Type B pancreatic cell (in vitro differentiated cells): ENCODE measurements at regions not wholly inside any gene's neighbourhood (a gene's known extent, or its start where the extent isn't known, plus 50 kb on each side); places are given as distances from the start of the nearest gene placed in this dataset.

ENCODE experiments used
- DNase-seq: peaks from one replicate; pipeline ENCODE4 v3.0.0; 2021; ENCODE audit warnings: mixed read lengths; ENCODE audit not compliant: unreplicated experiment; ENCODE audit errors: extremely low spot score
- H3K27ac Mint-ChIP-seq: 2 replicates; pipeline ENCODE4 v1.8.0; 2021; ENCODE audit warnings: mild to moderate bottlenecking, mixed read lengths
- H3K27me3 Mint-ChIP-seq: 2 replicates; pipeline ENCODE4 v1.8.0; 2021; ENCODE audit warnings: mixed read lengths
- H3K36me3 Mint-ChIP-seq: 2 replicates; pipeline ENCODE4 v1.8.0; 2021; ENCODE audit warnings: mixed read lengths
- H3K4me1 Mint-ChIP-seq: one replicate; pipeline ENCODE4 v1.8.0; 2021; ENCODE audit warnings: mixed read lengths; ENCODE audit not compliant: unreplicated experiment
- H3K4me3 Mint-ChIP-seq: 2 replicates; pipeline ENCODE4 v1.8.0; 2021; ENCODE audit warnings: mild to moderate bottlenecking, mixed read lengths
- H3K9me3 Mint-ChIP-seq: 2 replicates; pipeline ENCODE4 v1.8.0; 2021; ENCODE audit warnings: mixed read lengths
- TF ChIP-seq, protein P1 (sequence below): fragments of 200-600 bp; sonication (generic); conservative IDR thresholded peaks from 2 replicates; pipeline ENCODE4 v1.5.0; 2021; ENCODE audit warnings: antibody characterized with exemption, mild to moderate bottlenecking

DNA sequence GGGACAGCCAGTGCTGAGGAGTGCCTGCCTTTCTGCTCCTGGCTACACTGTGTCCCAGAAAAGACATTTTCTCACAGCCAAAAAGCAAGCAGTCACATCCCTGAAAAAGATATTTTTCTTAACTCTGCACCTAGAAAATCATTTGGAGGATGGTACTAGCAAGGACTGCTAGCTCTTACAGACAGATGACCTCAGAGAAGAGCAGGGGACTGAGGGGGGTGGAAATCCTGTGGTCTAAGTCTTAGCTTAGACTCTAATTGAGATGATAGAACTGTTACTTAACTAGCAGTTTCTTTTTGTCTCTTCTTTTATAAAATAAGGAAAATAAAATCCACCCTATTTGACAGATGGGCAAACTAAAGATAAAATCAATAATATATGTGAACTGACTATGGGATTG lies 152.8 kb downstream of the TMEM200A start:
- peaks cover 5% of the 10 kb centered on the region for H3K9me3 Mint-ChIP-seq
- H3K27me3 Mint-ChIP-seq: no peaks in the 10 kb centered on the region
- no peak for DNase-seq
- no peak overlapping the region for H3K4me3 Mint-ChIP-seq
- peaks cover 5% of the 10 kb centered on the region for H3K4me1 Mint-ChIP-seq
- H3K27ac Mint-ChIP-seq: no peak overlapping the region
- H3K36me3 Mint-ChIP-seq: no peaks in the 10 kb centered on the region
- TF ChIP-seq, protein P1, sequence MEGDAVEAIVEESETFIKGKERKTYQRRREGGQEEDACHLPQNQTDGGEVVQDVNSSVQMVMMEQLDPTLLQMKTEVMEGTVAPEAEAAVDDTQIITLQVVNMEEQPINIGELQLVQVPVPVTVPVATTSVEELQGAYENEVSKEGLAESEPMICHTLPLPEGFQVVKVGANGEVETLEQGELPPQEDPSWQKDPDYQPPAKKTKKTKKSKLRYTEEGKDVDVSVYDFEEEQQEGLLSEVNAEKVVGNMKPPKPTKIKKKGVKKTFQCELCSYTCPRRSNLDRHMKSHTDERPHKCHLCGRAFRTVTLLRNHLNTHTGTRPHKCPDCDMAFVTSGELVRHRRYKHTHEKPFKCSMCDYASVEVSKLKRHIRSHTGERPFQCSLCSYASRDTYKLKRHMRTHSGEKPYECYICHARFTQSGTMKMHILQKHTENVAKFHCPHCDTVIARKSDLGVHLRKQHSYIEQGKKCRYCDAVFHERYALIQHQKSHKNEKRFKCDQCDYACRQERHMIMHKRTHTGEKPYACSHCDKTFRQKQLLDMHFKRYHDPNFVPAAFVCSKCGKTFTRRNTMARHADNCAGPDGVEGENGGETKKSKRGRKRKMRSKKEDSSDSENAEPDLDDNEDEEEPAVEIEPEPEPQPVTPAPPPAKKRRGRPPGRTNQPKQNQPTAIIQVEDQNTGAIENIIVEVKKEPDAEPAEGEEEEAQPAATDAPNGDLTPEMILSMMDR: no peak

DNA sequence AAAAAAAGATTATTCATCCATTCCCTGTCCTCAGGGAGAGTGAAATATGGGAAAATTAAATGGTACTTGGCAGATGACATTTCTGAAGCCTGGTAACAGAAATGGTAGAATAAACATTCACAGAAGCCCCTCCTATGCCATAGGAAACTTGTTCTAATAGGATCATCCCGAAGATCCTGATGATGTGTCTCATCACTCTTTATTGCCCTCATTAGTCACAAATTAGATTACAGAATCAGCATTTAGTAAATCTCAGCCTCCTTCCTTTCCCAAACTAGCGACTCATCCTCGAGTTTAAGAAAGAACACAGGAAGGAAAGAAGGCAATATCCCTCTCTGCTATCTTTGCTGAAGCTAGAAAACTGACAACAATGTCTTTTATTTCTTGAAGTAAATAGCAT lies 154.4 kb downstream of the TMEM200A start:
- no peaks in the 10 kb centered on the region for H3K4me1 Mint-ChIP-seq
- no peak for DNase-seq
- TF ChIP-seq, protein P1: no peak
- no peaks in the 10 kb centered on the region for H3K27me3 Mint-ChIP-seq
- H3K4me3 Mint-ChIP-seq: no peak overlapping the region
- no peak overlapping the region for H3K27ac Mint-ChIP-seq
- peaks cover 5% of the 10 kb centered on the region for H3K9me3 Mint-ChIP-seq
- H3K36me3 Mint-ChIP-seq: no peaks in the 10 kb centered on the region

DNA sequence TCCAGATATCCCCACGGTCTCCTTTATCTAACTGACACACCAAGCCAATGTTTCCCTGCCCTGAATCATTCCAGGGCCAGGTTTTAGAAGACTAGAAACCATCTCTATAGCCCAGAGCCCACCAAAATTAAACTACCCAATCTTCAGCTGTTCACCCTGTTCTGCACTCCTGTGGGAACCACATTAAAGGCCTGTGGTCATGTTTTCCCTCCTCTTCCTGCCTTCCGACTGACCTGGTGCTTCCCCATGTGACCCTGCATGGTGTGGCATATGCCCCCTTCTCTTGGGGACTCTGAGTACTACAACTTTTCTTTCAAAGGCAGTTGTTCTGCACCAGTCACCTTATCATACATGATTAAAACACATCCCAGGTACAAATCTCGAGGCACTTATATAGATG lies 155.0 kb downstream of the TMEM200A start:
- Mint-ChIP-seq H3K9me3 (peaks cover 5% of the 10 kb centered on the region), H3K4me1 (no peaks in the 10 kb centered on the region), H3K27me3 (no peaks in the 10 kb centered on the region), H3K36me3 (no peaks in the 10 kb centered on the region), H3K4me3 (no peak overlapping the region), H3K27ac (no peak overlapping the region)
- DNase-seq: no peak
- TF ChIP-seq, protein P1: no peak

DNA sequence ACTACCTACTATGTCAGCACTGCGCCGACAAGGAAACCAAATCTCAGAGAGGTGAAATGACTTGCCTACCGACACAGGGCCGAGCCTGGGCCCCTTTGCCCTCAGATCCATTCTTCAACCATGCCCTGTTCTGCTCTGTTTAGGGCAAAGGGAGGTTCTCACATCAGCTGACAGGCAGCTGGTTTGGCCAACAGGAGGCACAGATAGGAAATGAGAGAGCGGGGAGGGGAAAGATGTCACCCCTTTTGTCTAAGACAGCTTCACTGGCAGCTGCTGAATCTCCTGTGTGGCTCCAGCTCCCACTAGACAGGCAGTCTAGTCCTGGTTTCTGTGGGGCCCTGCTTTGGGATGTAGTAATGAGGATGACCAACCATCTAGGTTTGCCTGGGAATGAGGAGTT lies 158.7 kb downstream of the TMEM200A start:
- no peaks in the 10 kb centered on the region for H3K4me1 Mint-ChIP-seq
- H3K27me3 Mint-ChIP-seq: no peaks in the 10 kb centered on the region
- H3K36me3 Mint-ChIP-seq: no peaks in the 10 kb centered on the region
- no peak overlapping the region for H3K27ac Mint-ChIP-seq
- no peak for DNase-seq
- TF ChIP-seq, protein P1: no peak
- H3K4me3 Mint-ChIP-seq: no peak overlapping the region
- H3K9me3 Mint-ChIP-seq: peaks cover 5% of the 10 kb centered on the region

DNA sequence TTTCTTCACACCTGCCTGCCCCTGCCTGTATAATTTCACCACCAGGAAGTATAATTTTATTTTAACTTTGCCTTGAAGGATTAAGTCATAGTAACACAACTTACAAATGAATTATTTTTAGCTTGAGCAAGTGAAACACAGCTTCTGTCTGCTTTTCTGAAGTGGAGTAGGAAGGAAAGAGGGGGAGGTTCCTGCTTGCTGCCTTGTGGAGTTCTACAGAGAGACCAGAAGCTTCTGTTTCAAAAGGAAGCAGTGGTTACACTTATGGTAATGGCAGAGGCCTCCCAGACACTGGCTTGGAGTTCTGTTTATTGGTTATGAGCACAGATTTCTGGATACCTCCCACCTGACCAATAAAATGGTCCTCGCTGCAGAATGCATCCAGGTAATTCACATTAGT lies 159.6 kb downstream of the TMEM200A start:
- Mint-ChIP-seq H3K27ac (no peak overlapping the region), H3K4me3 (no peak overlapping the region), H3K4me1 (no peaks in the 10 kb centered on the region), H3K27me3 (no peaks in the 10 kb centered on the region), H3K9me3 (peaks cover 5% of the 10 kb centered on the region), H3K36me3 (no peaks in the 10 kb centered on the region)
- no peak for DNase-seq
- TF ChIP-seq, protein P1: no peak

DNA sequence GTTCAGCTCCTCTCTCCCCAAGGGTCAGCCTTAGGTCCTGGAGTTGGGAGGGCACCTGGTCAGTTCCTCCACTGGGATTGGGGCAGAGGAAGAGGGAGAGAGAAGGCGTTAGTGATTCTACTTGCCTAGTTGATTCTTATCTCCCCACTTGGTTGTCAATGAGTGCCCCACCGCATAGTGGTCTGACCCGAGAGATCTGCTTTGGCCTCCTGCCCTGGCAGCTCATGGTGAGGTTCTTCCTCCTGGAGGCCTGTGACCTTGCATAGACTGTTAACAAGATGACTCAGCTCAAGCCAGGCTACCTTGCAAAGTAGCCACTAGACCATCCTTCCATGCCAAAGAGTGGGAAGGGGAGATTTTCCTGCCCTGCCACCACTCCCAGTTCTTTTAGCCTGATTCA lies 160.6 kb downstream of the TMEM200A start:
- no peak for DNase-seq
- Mint-ChIP-seq H3K4me1 (no peaks in the 10 kb centered on the region), H3K9me3 (no peaks in the 10 kb centered on the region), H3K36me3 (no peaks in the 10 kb centered on the region), H3K27me3 (no peaks in the 10 kb centered on the region), H3K27ac (no peak overlapping the region), H3K4me3 (no peak overlapping the region)
- TF ChIP-seq, protein P1: no peak
